KMS-11 (cell line): ENCODE measurements at regions not wholly inside any gene's neighbourhood (a gene's known extent, or its start where the extent isn't known, plus 50 kb on each side); places are given as distances from the start of the nearest gene placed in this dataset.

Source experiments
- H2AFZ ChIP-seq: fragments of 200-600 bp; sonication (generic); 2 replicates; pipeline ENCODE4 v1.6.1; 2016; ENCODE audit warnings: antibody characterized with exemption, mixed run types, low read depth
- H3K27ac ChIP-seq: fragments of 200-600 bp; sonication (generic); 2 replicates; pipeline ENCODE4 v1.6.1; 2016; ENCODE audit warnings: mild to moderate bottlenecking, mixed run types
- H3K27me3 ChIP-seq: fragments of 200-600 bp; sonication (generic); 2 replicates; pipeline ENCODE4 v1.6.1; 2017; ENCODE audit warnings: mild to moderate bottlenecking, low read depth, mixed run types, moderate library complexity; ENCODE audit not compliant: insufficient read depth
- H3K36me3 ChIP-seq: fragments of 200-600 bp; sonication (generic); 2 replicates; pipeline ENCODE4 v1.6.1; 2017; ENCODE audit warnings: mild to moderate bottlenecking, mixed run types; ENCODE audit not compliant: insufficient read depth
- H3K4me1 ChIP-seq: fragments of 200-600 bp; sonication (generic); 2 replicates; pipeline ENCODE4 v1.6.1; 2016; ENCODE audit warnings: mild to moderate bottlenecking, low read depth, mixed run types; ENCODE audit not compliant: poor library complexity, severe bottlenecking
- H3K4me2 ChIP-seq: fragments of 200-600 bp; sonication (generic); 2 replicates; pipeline ENCODE4 v1.7.0; 2016; ENCODE audit warnings: mild to moderate bottlenecking, mixed run types
- H3K4me3 ChIP-seq: fragments of 200-600 bp; sonication (generic); IDR thresholded peaks from 2 replicates; pipeline ENCODE4 v1.6.1; 2017; ENCODE audit warnings: low read depth, low read length, mixed read lengths; ENCODE audit not compliant: insufficient read depth
- H3K79me2 ChIP-seq: fragments of 200-600 bp; sonication (generic); 2 replicates; pipeline ENCODE4 v1.6.1; 2016; ENCODE audit warnings: low read depth, mixed run types; ENCODE audit not compliant: insufficient read depth
- H3K9ac ChIP-seq: fragments of 200-600 bp; sonication (generic); 2 replicates; pipeline ENCODE4 v1.6.1; 2016; ENCODE audit warnings: mild to moderate bottlenecking, mixed run types
- H4K20me1 ChIP-seq: fragments of 200-600 bp; sonication (generic); 2 replicates; pipeline ENCODE4 v1.6.1; 2016; ENCODE audit warnings: mild to moderate bottlenecking, mixed run types; ENCODE audit not compliant: insufficient read depth
- CTCF ChIP-seq: fragments of 200-600 bp; sonication (generic); conservative IDR thresholded peaks from 2 replicates; pipeline ENCODE4 v1.6.1; 2017; ENCODE audit warnings: low read depth, mild to moderate bottlenecking, antibody characterized with exemption, low read length, moderate library complexity, mixed read lengths

GRCh38 chr10:3902809-3903410 lies 117.9 kb upstream of the KLF6 start:
- H3K9ac ChIP-seq = peak overlapping the region; percentile 64; the same call in 1 of the 2 replicates
- peak overlapping the region; percentile 88 for H3K4me2 ChIP-seq
- no peaks in the 10 kb centered on the region for H4K20me1 ChIP-seq
- H3K36me3 ChIP-seq = no peaks in the 10 kb centered on the region
- no peaks in the 10 kb centered on the region for H3K79me2 ChIP-seq
- H3K4me1 ChIP-seq = peaks cover 63% of the 10 kb centered on the region
- H2AFZ ChIP-seq = no peak overlapping the region
- TF ChIP-seq CTCF = no peak
- no peaks in the 10 kb centered on the region for H3K27me3 ChIP-seq
- H3K4me3 ChIP-seq = no peak overlapping the region
- peak overlapping the region; percentile 86 for H3K27ac ChIP-seq

- H3K4me3 ChIP-seq = no peak overlapping the region
- no peaks in the 10 kb centered on the region for H4K20me1 ChIP-seq
- H3K79me2 ChIP-seq = no peaks in the 10 kb centered on the region
- H3K27me3 ChIP-seq = no peaks in the 10 kb centered on the region
- H3K4me2 ChIP-seq = peak overlapping the region; percentile 88
- peaks cover 63% of the 10 kb centered on the region for H3K4me1 ChIP-seq
- peak overlapping the region; percentile 86 for H3K27ac ChIP-seq
- peak overlapping the region; percentile 64 for H3K9ac ChIP-seq
- H3K36me3 ChIP-seq = no peaks in the 10 kb centered on the region
- TF ChIP-seq CTCF = no peak; the same call in none of the 2 replicates
- H2AFZ ChIP-seq = peak overlapping the region; percentile 46
These were observed 117.2 kb upstream of the KLF6 start for GRCh38 chr10:3902054-3902808.

- Histone ChIP-seq H3K9ac (peak overlapping the region; percentile 64), H3K4me2 (peak overlapping the region; percentile 88), H3K4me1 (peaks cover 63% of the 10 kb centered on the region), H4K20me1 (no peaks in the 10 kb centered on the region), H3K36me3 (no peaks in the 10 kb centered on the region), H3K27ac (peak overlapping the region; percentile 86), H3K27me3 (no peaks in the 10 kb centered on the region), H3K79me2 (no peaks in the 10 kb centered on the region), H3K4me3 (no peak overlapping the region), H2AFZ (peak overlapping the region; percentile 46; the same call in 1 of the 2 replicates)
- no peak for TF ChIP-seq CTCF
These were observed 116.4 kb upstream of the KLF6 start for GRCh38 chr10:3901370-3901769.

- Histone ChIP-seq H3K79me2 (no peaks in the 10 kb centered on the region), H3K9ac (no peak overlapping the region), H3K4me3 (no peak overlapping the region), H2AFZ (no peak overlapping the region), H3K27me3 (no peaks in the 10 kb centered on the region), H3K4me1 (peaks cover 63% of the 10 kb centered on the region), H3K4me2 (peak overlapping the region; percentile 88; the same call in 1 of the 2 replicates), H4K20me1 (no peaks in the 10 kb centered on the region), H3K27ac (peak overlapping the region; percentile 86; the same call in 1 of the 2 replicates), H3K36me3 (no peaks in the 10 kb centered on the region)
- TF ChIP-seq CTCF = no peak
These were observed 115.4 kb upstream of the KLF6 start for GRCh38 chr10:3900391-3900790.
